Tibial artery (tissue), 4 donors: ENCODE measurements at regions not wholly inside any gene's neighbourhood (a gene's known extent, or its start where the extent isn't known, plus 50 kb on each side); places are given as distances from the start of the nearest gene placed in this dataset.

Experiments
- DNase-seq, 2 donors: peaks; one replicate each; pipeline ENCODE4 v3.0.0-alpha.2; 2019
- H3K27ac ChIP-seq, 2 donors: fragments of 200-600 bp; sonication (generic) in 1 of 2; 1 replicate in 1 of 2; 2 replicates in 1 of 2; pipeline ENCODE4 v1.5.1; 2018 to 2019; ENCODE audit warnings: mild to moderate bottlenecking in 1 of 2
- H3K27me3 ChIP-seq, 2 donors: fragments of 200-600 bp; sonication (generic) in 1 of 2; one replicate each; pipeline versions ENCODE4 v1.5.1 to v1.6.0; 2016 to 2019
- H3K36me3 ChIP-seq, 3 donors: fragments of 200-600 bp; sonication (generic) in 2 of 3; one replicate each; pipeline ENCODE4 v1.5.1; 2016 to 2019; ENCODE audit warnings: mild to moderate bottlenecking in 2 of 3
- H3K4me1 ChIP-seq, 4 donors: fragments of 200-600 bp; sonication (generic) in 2 of 4; 1 replicate in 3 of 4; 2 replicates in 1 of 4; pipeline ENCODE4 v1.5.1; 2016 to 2019
- H3K4me3 ChIP-seq, 2 donors: fragments of 200-600 bp; sonication (generic) in 1 of 2; 1 replicate in 1 of 2; 2 replicates in 1 of 2; pipeline ENCODE4 v1.5.1; 2018 to 2019; ENCODE audit warnings: mild to moderate bottlenecking in 2 of 2
- H3K9me3 ChIP-seq, 3 donors: fragments of 200-600 bp; sonication (generic) in 1 of 3; one replicate each; pipeline ENCODE4 v1.5.1; 2016 to 2019
- intact Hi-C: fragments of 100-400 bp; cut with DNase I; formaldehyde crosslinking; loops from one replicate; pipeline ENCODE4 v1.15.0; 2023; ENCODE audit warnings: low total_unique reads
- TF ChIP-seq, protein P1 (sequence below), 2 experiments: fragments of 200-600 bp in 1 of 2; fragments of 450-650 bp in 1 of 2; IDR thresholded peaks; one replicate each; pipeline ENCODE4 v1.5.1; 2017 to 2019; ENCODE audit warnings: antibody characterized with exemption in 2 of 2, mild to moderate bottlenecking in 1 of 2, moderate library complexity in 1 of 2

DNA sequence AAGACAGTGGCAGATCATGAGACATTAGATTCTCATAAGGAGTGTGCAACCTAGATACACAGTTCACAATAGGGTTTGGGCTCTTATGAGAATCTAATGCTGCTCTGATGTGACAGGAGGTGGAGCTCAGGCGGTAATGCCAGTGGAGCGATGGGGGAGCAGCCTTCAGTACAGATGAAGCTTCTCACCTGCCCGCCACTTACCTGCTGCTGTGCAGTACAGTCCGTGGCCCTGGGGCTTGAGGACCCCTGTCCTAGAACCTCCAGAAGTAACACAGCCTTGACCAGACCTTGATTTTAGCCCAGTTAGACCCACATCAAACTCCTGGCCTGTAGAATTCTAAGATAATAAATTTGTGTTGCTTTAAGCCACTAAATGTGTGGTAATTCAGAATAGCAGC is 215.1 kb upstream of the MIR17HG start:
- Histone ChIP-seq H3K4me3 (no peak overlapping the region), H3K27me3 (no peaks in the 10 kb centered on the region), H3K27ac (no peak overlapping the region), H3K36me3 (no peaks in the 10 kb centered on the region), H3K4me1 (peaks cover 0 to 15% (median 3%) of the 10 kb centered on the region in 4 donors), H3K9me3 (no peaks in the 10 kb centered on the region)
- DNase-seq: no peak
- intact Hi-C loops: loop anchor here (10.0 kb wide), 1 partner anchor 52 kb away; no protein-coding TSS in a partner anchor
- TF ChIP-seq, protein P1, sequence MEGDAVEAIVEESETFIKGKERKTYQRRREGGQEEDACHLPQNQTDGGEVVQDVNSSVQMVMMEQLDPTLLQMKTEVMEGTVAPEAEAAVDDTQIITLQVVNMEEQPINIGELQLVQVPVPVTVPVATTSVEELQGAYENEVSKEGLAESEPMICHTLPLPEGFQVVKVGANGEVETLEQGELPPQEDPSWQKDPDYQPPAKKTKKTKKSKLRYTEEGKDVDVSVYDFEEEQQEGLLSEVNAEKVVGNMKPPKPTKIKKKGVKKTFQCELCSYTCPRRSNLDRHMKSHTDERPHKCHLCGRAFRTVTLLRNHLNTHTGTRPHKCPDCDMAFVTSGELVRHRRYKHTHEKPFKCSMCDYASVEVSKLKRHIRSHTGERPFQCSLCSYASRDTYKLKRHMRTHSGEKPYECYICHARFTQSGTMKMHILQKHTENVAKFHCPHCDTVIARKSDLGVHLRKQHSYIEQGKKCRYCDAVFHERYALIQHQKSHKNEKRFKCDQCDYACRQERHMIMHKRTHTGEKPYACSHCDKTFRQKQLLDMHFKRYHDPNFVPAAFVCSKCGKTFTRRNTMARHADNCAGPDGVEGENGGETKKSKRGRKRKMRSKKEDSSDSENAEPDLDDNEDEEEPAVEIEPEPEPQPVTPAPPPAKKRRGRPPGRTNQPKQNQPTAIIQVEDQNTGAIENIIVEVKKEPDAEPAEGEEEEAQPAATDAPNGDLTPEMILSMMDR (IDR thresholded peaks at IDR 0.05): no peak

DNA sequence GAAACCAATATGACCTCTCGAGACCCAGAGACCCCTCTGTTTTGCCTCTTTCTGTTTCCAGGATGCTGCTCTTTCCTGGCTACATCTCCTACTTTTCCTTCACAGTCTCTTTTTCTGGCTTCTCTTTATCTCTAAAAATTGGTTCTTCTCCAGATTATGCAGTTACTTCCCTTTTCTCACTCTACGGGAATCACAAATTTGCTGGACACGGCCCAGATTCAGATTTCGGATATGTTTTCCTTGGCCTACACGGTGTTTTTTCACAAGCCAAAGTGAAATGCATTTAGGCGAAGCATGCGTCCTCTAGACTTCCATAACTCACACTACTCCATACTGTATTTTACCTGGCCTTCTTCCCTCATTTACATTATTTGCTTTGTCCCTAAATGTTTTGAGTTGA is 214.7 kb upstream of the MIR17HG start:
- intact Hi-C loops: loop anchor here (10.0 kb wide), 1 partner anchor 52 kb away; no protein-coding TSS in a partner anchor
- no peaks in the 10 kb centered on the region for H3K36me3 ChIP-seq

DNA sequence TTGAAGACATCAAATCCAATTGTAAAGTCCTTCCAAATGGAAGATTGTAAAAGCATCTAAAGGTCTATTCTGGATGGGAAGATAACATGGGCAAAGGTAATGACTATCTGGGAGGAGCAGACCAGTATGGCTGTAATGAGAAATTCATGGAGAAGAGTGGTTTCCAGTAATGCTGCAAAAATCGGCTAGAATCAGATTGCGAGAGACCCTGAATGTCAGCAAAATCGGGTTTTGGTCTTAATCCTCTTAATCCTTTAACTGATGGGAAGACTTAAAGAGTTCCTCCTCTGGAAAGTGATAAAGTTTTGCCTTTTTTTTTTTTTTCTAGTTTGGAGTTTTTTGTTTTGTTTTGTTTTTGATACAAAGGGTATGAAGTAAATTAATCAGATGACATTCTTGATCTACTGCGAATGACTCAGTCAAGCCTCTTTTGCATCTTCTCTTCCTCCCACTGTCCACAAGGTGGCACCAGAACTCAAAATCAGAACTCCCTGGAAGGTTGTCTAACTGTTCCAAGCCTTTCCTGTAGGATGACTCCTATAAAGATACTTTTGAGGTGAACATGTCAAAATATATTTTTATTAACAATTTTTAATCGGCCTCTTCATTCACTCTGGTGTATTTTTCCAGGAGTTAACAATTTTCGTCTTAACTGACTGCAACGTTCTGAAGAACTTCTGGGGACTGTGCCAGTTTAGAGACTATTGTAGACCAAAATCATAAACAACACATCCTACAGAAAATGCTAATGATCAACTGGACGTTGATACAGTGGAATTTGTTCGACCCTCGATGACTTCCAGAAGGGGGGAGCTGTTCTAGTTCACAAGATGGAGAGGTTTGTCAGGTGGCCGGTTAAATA is 213.3 kb upstream of the MIR17HG start:
- Histone ChIP-seq H3K27ac (no peak overlapping the region), H3K27me3 (no peaks in the 10 kb centered on the region), H3K4me1 (peaks cover 0 to 24% (median 3%) of the 10 kb centered on the region in 4 donors), H3K4me3 (no peak overlapping the region), H3K36me3 (no peaks in the 10 kb centered on the region), H3K9me3 (no peaks in the 10 kb centered on the region)
- DNase-seq: peak in 1 of 2 donors; percentile 29
- TF ChIP-seq, protein P1 (IDR thresholded peaks at IDR 0.05): peak; percentile 72 to 79
- intact Hi-C loops: loop anchor here (10.0 kb wide), 1 partner anchor 51 kb away; no protein-coding TSS in a partner anchor

More for the DNA sequence above, 214.7 kb upstream of the MIR17HG start:
- Histone ChIP-seq H3K27ac (no peak overlapping the region), H3K4me3 (no peak overlapping the region), H3K27me3 (no peaks in the 10 kb centered on the region), H3K9me3 (no peaks in the 10 kb centered on the region), H3K4me1 (peaks cover 0 to 18% (median 3%) of the 10 kb centered on the region in 4 donors)
- TF ChIP-seq, protein P1 (IDR thresholded peaks at IDR 0.05): no peak
- DNase-seq: no peak

DNA sequence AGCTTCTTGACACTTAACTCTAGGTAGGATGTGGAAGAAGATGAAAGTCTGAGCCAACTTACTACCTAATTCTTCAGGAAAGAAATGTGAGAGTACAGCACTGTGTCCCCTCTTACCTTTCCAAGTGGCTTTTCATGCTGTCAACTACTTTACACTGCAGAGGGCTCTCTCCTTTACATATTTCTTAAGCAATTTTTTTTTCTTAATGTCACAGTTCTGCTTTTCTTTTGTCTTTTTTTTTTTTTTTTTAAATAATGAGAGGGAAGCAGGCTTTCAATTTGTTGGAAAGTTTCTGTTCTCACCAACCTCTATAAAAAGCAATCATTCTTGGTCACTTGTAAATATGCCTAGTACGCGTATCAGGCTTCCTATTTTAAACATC is 212.7 kb upstream of the MIR17HG start:
- intact Hi-C loops: loop anchor here (10.0 kb wide), 1 partner anchor 50 kb away; no protein-coding TSS in a partner anchor
- no peak overlapping the region for H3K4me3 ChIP-seq
- peaks cover 0 to 24% (median 3%) of the 10 kb centered on the region in 4 donors for H3K4me1 ChIP-seq
- no peaks in the 10 kb centered on the region for H3K9me3 ChIP-seq
- H3K27me3 ChIP-seq: no peaks in the 10 kb centered on the region
- TF ChIP-seq, protein P1 (IDR thresholded peaks at IDR 0.05): no peak
- DNase-seq: no peak
- no peak overlapping the region for H3K27ac ChIP-seq
- H3K36me3 ChIP-seq: no peaks in the 10 kb centered on the region

DNA sequence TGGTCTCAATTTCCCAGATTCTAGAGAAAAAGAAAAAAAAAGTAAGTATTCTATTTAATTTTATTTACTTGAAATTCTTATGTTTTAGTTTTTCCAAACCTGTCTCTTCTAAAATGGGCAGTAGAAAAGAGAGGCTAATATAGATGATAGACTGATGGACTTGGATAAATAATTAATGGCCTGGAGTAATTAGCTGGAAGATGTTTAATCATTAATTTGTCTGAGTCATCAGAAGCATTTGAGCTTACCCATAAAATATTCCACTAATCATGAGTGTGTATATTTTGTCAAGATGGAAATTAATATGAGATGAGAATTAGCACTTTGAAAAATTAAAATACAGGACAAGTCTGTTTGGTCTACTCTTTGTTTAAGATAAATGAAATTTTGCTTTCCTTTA is 212.1 kb upstream of the MIR17HG start:
- peaks cover 0 to 25% (median 3%) of the 10 kb centered on the region in 4 donors for H3K4me1 ChIP-seq
- H3K27ac ChIP-seq: no peak overlapping the region
- H3K4me3 ChIP-seq: no peak overlapping the region
- H3K27me3 ChIP-seq: no peaks in the 10 kb centered on the region
- intact Hi-C loops: loop anchor here (10.0 kb wide), 1 partner anchor 49 kb away; no protein-coding TSS in a partner anchor
- TF ChIP-seq, protein P1 (IDR thresholded peaks at IDR 0.05): no peak
- H3K36me3 ChIP-seq: no peaks in the 10 kb centered on the region
- no peak for DNase-seq
- no peaks in the 10 kb centered on the region for H3K9me3 ChIP-seq
